Breast epithelium (tissue), 3 donors: ENCODE measurements at regions not wholly inside any gene's neighbourhood (a gene's known extent, or its start where the extent isn't known, plus 50 kb on each side); places are given as distances from the start of the nearest gene placed in this dataset.

Source experiments
- POLR2A ChIP-seq: fragments of 450-650 bp; IDR thresholded peaks from one replicate; pipeline ENCODE4 v1.6.1; 2016; ENCODE audit warnings: antibody characterized with exemption, mild to moderate bottlenecking, moderate library complexity
- POLR2AphosphoS5 ChIP-seq, 3 donors: sonication (generic); formaldehyde crosslinking; IDR thresholded peaks; one replicate each; pipeline ENCODE4 v1.6.1; 2017; ENCODE audit warnings: antibody characterized with exemption in 3 of 3
- TF ChIP-seq, protein P1 (sequence below), 3 donors: fragments of 450-650 bp; IDR thresholded peaks; one replicate each; pipeline ENCODE4 v1.5.1; 2016 to 2017; ENCODE audit warnings: antibody characterized with exemption in 3 of 3, mild to moderate bottlenecking in 3 of 3, moderate library complexity in 3 of 3

GRCh38 chr10:9636216-9636615, 1381.5 kb upstream of the CELF2 start:
- TF ChIP-seq POLR2A, result no peak
- TF ChIP-seq POLR2AphosphoS5 (IDR thresholded peaks at IDR 0.05), result no peak
- TF ChIP-seq, protein P1, sequence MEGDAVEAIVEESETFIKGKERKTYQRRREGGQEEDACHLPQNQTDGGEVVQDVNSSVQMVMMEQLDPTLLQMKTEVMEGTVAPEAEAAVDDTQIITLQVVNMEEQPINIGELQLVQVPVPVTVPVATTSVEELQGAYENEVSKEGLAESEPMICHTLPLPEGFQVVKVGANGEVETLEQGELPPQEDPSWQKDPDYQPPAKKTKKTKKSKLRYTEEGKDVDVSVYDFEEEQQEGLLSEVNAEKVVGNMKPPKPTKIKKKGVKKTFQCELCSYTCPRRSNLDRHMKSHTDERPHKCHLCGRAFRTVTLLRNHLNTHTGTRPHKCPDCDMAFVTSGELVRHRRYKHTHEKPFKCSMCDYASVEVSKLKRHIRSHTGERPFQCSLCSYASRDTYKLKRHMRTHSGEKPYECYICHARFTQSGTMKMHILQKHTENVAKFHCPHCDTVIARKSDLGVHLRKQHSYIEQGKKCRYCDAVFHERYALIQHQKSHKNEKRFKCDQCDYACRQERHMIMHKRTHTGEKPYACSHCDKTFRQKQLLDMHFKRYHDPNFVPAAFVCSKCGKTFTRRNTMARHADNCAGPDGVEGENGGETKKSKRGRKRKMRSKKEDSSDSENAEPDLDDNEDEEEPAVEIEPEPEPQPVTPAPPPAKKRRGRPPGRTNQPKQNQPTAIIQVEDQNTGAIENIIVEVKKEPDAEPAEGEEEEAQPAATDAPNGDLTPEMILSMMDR (IDR thresholded peaks at IDR 0.05), result no peak
